GM21367 (cell line): ENCODE measurements at regions not wholly inside any gene's neighbourhood (a gene's known extent, or its start where the extent isn't known, plus 50 kb on each side); places are given as distances from the start of the nearest gene placed in this dataset.
"Not testable (repeated sequence)": the region's sequence is repeated elsewhere in the genome, so short reads cannot be mapped to it uniquely, and the experiment has no call there.

Experiments
- ATAC-seq: cut with Tn5 transposase; IDR thresholded peaks from one replicate; pipeline ENCODE4 v1.9.1; 2021; ENCODE audit not compliant: unreplicated experiment

GRCh38 chr6:159525445-159526025 lies 167.5 kb downstream of the SOD2 start:
- no peak for ATAC-seq

DNA sequence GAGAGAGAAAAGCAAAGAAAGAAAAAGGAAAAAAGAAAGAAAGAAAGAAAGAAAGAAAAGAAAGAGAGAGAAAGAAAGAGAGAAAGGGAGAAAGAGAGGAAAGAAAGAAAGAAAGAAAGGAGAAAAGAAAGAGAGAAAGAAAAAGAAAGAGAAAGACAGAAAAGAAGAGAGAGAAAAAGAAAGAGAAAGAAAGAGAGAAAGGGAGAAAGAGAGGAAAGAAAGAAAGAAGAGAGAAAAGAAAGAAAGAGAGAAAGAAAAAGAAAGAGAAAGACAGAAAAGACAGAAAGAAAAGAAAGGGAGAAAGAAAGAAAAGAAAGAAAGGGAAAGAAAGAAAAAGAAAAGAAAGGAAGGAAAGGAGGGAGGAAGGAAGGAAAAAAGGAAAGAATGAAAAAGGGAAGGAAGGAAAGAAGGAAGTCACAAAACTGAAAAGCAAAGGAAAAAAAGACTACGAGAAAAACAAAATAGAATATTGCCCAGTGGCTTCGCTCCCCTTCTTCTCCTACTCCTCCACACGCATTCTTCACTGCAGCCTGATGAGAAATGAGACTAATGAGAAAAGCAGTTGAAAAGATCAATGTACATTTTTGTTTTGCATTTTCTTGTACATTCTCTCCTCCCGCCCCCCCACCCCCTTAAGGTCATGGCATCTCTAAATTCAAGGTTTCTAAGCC lies 170.0 kb downstream of the SOD2 start:
- no peak for ATAC-seq

- ATAC-seq: no peak
Measured at GRCh38 chr6:159521962-159522361, 171.1 kb downstream of the SOD2 start.

GRCh38 chr6:159520002-159520401 lies 173.0 kb downstream of the SOD2 start:
- no peak for ATAC-seq

- ATAC-seq: not testable (repeated sequence)
Measured at GRCh38 chr6:159515811-159516210, 177.2 kb downstream of the SOD2 start.

- no peak for ATAC-seq
Measured at GRCh38 chr6:159513914-159514313, 179.1 kb downstream of the SOD2 start.

DNA sequence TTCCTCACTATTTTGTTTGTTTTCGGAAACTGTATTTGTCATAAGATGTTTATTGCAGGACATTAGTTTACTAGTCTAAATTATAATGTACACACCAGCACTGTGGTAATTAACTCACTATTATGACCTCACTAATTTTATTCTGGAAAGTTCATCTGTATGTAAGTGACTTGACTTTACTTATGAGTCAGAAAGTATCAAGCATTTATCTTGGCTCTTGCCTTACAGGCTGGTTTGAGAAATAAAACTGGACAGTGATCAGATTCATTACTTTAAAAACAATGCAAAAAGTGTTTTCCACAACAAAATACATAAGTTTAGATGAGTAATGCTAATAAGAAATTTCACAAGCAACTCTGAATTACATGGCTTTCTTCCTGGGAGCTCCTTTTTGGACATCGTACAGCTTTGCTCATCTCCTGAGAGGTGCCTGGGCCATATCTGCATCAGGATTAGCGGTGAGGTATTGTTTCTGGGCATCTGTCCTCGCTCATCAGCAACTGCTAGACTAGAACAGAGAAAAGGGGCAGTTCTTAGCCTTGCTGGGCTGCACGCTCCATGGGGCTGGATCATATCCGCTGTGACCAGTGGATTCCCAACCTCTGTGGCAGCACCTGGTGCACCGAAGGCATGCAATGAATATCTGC lies 179.8 kb downstream of the SOD2 start:
- no peak for ATAC-seq

GRCh38 chr6:159512571-159512970 lies 180.5 kb downstream of the SOD2 start:
- ATAC-seq: no peak

DNA sequence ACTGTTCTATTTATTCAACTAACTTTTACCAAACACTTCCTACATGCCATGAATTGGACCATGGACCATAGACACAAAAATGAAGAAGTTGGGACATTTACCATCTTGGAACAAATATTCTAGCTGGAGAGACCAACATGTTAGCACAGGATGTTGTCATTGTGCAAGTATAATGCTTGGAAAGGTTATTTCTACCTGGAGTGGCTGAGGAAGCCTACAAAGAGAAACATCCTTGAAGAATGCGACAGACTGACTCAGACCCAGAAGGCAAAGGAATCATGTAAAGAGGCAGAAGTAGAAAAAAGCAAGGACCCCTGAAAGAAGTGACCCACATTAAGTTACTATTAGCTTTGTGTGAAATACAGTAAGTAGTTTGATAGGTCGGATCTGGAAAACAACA lies 180.9 kb downstream of the SOD2 start:
- no peak for ATAC-seq

DNA sequence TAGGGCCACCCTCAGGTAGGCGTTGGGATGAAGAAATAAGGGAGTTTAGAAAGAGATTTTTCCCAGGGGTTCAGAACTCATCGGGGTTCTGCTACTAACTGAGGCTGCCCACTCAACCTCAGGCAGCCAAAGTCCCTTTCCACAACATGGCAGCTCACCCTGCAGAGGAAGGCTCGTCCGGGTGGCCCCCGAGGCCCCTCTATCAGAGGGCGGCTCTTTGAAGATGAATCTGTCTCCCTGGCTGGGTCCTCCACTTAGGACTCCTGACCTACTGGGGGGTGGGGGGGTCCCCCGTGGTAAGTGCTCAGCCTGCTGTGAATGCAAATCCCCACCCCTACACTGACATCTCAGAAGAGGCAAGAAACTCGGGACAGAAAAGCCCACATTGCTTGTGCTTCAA lies 182.9 kb downstream of the SOD2 start:
- no peak for ATAC-seq

DNA sequence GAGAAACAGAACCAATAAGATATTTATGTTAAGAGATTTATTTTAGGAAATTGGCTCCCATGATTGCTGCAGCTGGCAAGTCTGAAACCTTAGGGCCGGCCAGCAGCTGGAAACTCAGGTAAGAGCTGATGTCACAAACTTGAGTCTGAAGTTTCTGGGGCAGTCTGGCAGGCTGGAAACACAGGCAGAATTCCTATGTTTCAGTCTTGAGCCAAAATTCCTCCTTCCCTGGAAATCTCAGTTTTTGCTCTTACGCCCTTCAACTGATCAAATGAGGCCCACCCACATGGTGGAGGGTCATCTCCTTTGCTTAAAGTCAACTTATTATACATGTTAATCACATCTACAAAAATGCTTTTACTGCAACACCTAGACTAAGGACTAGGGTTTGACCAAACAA lies 184.1 kb downstream of the SOD2 start:
- ATAC-seq: no peak

GRCh38 chr6:159506048-159506447 lies 187.0 kb downstream of the SOD2 start:
- no peak for ATAC-seq

DNA sequence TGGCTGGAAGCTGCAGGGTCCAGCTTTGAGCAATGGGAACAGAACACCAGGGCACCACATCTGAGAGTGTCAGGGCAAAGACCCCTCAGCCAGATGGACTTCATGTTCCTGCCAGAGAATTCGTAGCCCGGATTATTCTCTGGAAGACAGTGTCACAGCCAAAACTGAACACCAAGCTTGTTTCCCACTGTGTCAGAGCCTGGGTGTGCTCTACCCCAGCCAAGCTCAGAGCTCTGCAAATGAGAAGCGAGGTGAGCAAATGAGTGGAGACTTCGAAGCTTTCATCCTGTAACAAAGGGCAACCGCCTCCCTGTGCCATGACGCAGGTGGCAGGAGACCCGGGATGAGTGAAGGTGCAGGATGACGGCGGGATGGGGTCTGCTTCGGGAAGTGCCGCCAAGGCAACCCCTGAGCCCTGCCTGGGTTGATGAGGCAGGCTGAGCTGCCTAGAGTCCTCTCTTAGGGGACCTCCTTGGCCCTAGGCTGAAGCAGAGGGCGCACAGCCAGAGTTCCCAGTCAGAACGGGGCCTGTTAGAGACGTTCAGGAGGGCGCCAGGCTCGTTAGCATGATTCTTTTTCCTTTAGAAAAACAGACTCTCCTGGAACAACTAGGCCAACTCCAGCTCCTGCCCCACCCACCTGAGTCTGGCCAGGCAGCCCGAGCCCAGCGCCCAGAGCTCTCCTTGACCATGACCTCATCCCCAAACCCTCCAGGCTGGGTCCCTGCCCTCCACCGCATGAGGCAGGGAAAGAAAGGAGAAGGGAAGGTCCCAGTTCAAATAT lies 187.7 kb downstream of the SOD2 start:
- no peak for ATAC-seq

DNA sequence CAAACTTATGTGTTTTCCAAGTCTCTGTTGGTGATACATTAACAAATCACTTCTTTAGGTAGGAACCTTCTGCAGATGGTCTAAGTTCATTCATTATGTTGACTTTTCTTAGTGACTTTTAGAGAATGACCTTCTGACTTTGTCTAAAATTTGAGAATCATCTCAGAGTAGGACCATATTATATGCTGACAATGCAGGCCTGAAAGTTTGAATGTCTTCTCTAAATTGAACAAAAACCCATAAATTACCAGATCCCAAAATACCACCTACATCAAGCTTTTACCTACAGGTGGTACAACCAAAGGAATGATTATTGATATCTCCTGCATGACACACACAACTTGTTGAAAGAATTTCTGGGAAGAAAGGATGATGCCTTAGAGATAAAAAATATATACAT lies 191.5 kb downstream of the SOD2 start:
- ATAC-seq: no peak

GRCh38 chr6:159499034-159499433 lies 194.0 kb downstream of the SOD2 start:
- ATAC-seq: no peak

- ATAC-seq: no peak
Measured at GRCh38 chr6:159494586-159494972, 198.5 kb downstream of the SOD2 start.

GRCh38 chr6:159493898-159494585 lies 199.0 kb downstream of the SOD2 start:
- no peak for ATAC-seq

DNA sequence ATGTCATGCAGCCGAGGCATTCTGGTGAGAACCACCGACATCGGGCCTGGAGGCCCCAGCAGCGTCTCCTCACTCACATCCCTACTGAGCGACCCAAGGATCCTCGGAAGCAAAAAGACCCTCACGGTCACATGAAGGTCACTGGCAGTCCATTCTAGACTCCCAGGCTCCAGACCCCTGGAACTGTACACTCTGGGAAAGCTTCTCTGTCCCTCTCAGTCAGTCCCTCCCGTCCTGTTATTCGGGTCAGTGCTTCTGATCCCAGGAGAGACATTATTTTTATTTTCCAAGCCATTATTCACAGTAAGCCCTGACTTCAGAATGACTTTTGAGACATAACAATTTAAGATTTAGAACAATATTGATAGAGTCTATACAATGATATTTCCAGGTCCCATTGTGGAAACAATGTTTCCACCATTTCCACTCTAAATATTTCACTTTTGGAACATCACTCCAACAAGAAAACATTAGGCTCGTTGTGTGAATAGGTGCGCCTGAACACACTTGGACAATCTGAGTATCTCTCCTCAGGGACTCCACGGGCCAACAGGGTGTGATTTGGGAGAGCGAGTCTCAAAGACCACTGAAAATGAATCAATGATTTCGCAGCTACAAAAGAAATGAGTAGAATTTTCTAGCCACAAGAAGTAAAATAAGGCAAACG lies 199.7 kb downstream of the SOD2 start:
- no peak for ATAC-seq

DNA sequence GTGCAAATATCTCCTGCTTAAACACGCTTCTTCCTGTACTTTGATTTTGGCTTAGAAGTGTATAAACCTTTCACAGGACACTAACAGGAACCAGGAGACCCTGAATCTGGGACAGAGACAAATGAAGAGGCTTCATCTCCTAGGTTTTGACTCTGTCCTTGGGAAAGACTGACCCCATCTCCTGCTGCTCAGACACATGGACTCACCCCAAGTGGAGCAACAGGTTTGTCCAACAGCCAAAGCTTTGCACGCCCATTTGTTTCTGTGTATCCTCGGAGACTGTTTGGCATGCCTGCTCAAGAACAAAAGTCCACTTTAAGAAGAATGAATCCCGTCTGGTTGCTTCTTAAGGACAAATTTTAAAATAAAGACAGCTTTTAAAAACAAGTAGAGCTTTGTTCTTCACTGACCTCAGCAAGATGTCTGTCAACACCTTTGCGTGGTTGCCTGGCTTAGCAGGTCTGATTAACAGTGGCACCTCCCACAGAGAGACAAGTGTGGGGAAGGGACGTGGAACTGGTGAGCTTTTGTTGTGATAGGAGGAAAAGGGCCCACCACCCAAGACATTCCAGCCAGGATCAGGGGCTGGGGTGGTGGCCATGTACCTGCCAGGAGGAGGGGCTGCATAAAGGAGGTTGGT lies 202.6 kb downstream of the SOD2 start:
- no peak for ATAC-seq

DNA sequence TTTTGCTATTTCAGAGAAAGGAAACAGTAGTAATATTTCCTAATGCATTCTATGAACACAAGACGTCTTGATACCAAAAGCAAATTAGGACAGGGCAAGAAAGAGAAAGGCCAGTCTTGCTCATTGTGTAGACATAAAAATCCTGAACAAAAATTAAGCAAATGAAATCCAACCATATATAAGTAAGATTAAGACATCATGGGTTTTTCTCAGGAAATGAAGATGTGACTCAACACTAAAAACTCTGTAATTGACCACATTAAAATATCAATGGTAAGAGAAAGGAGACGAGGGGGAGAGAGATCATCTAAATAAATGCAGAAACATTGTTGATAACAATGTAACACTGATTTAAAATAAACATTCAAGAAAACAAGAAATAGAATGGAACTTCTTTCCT lies 205.4 kb downstream of the SOD2 start:
- ATAC-seq: no peak
